ENCODE measurements at regions not wholly inside any gene's neighbourhood (a gene's known extent, or its start where the extent isn't known, plus 50 kb on each side); places are given as distances from the start of the nearest gene placed in this dataset.

DNA sequence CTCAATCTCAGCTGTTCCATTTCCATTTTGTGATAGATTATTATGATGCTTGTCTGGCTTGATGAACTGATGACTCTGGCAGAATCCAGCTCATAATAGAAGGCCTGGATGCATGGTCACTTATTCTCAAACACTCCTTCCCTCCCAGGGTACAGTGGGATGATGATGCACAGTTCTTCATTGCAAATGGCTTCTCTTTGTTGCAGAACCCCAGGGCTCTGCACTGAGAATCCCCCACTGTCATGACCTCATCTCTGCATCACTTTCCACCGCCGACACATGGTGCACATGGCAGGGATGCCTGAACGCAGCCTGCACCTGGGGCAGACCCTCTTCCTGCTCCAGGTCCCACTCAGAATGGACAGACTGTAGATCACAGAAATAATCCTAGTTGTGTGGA, 515.6 kb upstream of the NR2F2 start (continued):
- TF ChIP-seq, protein P1, sequence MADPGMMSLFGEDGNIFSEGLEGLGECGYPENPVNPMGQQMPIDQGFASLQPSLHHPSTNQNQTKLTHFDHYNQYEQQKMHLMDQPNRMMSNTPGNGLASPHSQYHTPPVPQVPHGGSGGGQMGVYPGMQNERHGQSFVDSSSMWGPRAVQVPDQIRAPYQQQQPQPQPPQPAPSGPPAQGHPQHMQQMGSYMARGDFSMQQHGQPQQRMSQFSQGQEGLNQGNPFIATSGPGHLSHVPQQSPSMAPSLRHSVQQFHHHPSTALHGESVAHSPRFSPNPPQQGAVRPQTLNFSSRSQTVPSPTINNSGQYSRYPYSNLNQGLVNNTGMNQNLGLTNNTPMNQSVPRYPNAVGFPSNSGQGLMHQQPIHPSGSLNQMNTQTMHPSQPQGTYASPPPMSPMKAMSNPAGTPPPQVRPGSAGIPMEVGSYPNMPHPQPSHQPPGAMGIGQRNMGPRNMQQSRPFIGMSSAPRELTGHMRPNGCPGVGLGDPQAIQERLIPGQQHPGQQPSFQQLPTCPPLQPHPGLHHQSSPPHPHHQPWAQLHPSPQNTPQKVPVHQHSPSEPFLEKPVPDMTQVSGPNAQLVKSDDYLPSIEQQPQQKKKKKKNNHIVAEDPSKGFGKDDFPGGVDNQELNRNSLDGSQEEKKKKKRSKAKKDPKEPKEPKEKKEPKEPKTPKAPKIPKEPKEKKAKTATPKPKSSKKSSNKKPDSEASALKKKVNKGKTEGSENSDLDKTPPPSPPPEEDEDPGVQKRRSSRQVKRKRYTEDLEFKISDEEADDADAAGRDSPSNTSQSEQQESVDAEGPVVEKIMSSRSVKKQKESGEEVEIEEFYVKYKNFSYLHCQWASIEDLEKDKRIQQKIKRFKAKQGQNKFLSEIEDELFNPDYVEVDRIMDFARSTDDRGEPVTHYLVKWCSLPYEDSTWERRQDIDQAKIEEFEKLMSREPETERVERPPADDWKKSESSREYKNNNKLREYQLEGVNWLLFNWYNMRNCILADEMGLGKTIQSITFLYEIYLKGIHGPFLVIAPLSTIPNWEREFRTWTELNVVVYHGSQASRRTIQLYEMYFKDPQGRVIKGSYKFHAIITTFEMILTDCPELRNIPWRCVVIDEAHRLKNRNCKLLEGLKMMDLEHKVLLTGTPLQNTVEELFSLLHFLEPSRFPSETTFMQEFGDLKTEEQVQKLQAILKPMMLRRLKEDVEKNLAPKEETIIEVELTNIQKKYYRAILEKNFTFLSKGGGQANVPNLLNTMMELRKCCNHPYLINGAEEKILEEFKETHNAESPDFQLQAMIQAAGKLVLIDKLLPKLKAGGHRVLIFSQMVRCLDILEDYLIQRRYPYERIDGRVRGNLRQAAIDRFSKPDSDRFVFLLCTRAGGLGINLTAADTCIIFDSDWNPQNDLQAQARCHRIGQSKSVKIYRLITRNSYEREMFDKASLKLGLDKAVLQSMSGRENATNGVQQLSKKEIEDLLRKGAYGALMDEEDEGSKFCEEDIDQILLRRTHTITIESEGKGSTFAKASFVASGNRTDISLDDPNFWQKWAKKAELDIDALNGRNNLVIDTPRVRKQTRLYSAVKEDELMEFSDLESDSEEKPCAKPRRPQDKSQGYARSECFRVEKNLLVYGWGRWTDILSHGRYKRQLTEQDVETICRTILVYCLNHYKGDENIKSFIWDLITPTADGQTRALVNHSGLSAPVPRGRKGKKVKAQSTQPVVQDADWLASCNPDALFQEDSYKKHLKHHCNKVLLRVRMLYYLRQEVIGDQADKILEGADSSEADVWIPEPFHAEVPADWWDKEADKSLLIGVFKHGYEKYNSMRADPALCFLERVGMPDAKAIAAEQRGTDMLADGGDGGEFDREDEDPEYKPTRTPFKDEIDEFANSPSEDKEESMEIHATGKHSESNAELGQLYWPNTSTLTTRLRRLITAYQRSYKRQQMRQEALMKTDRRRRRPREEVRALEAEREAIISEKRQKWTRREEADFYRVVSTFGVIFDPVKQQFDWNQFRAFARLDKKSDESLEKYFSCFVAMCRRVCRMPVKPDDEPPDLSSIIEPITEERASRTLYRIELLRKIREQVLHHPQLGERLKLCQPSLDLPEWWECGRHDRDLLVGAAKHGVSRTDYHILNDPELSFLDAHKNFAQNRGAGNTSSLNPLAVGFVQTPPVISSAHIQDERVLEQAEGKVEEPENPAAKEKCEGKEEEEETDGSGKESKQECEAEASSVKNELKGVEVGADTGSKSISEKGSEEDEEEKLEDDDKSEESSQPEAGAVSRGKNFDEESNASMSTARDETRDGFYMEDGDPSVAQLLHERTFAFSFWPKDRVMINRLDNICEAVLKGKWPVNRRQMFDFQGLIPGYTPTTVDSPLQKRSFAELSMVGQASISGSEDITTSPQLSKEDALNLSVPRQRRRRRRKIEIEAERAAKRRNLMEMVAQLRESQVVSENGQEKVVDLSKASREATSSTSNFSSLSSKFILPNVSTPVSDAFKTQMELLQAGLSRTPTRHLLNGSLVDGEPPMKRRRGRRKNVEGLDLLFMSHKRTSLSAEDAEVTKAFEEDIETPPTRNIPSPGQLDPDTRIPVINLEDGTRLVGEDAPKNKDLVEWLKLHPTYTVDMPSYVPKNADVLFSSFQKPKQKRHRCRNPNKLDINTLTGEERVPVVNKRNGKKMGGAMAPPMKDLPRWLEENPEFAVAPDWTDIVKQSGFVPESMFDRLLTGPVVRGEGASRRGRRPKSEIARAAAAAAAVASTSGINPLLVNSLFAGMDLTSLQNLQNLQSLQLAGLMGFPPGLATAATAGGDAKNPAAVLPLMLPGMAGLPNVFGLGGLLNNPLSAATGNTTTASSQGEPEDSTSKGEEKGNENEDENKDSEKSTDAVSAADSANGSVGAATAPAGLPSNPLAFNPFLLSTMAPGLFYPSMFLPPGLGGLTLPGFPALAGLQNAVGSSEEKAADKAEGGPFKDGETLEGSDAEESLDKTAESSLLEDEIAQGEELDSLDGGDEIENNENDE (IDR thresholded peaks at IDR 0.05; ENCODE audit: insufficient replicate concordance, low read length): no peak
- TF ChIP-seq TBP (IDR thresholded peaks at IDR 0.05; ENCODE audit: low read depth, low read length): no peak
- TF ChIP-seq KDM4A (IDR thresholded peaks at IDR 0.05; ENCODE audit: low read depth, low read length, severe bottlenecking): no peak
- TF ChIP-seq CBX8 (IDR thresholded peaks at IDR 0.05; ENCODE audit: borderline replicate concordance, low read depth, low read length): no peak
- TF ChIP-seq, protein P2, sequence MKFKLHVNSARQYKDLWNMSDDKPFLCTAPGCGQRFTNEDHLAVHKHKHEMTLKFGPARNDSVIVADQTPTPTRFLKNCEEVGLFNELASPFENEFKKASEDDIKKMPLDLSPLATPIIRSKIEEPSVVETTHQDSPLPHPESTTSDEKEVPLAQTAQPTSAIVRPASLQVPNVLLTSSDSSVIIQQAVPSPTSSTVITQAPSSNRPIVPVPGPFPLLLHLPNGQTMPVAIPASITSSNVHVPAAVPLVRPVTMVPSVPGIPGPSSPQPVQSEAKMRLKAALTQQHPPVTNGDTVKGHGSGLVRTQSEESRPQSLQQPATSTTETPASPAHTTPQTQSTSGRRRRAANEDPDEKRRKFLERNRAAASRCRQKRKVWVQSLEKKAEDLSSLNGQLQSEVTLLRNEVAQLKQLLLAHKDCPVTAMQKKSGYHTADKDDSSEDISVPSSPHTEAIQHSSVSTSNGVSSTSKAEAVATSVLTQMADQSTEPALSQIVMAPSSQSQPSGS (IDR thresholded peaks at IDR 0.05; ENCODE audit: low read length): no peak
- no peak for TF ChIP-seq SAP30 (IDR thresholded peaks at IDR 0.05; ENCODE audit: insufficient read depth, insufficient replicate concordance, low read length)
- TF ChIP-seq KDM1A (IDR thresholded peaks at IDR 0.05; ENCODE audit: borderline replicate concordance, low read length): no peak
- no peak for TF ChIP-seq SP2 (IDR thresholded peaks at IDR 0.05; ENCODE audit: low read length)
- no peak for TF ChIP-seq SP4 (IDR thresholded peaks at IDR 0.05; ENCODE audit: low read length)
- no peak for TF ChIP-seq NRF1 (IDR thresholded peaks at IDR 0.05; ENCODE audit: low read depth, low read length)

Measured in H1 (cell line).